PC-9 (cell line): ENCODE measurements at regions not wholly inside any gene's neighbourhood (a gene's known extent, or its start where the extent isn't known, plus 50 kb on each side); places are given as distances from the start of the nearest gene placed in this dataset.

Experiments used
- BruUV-seq: library from RNA; stranded (reverse); fragments of 400-500 nt; replicated peaks from 2 replicates; lab custom pipeline; 2021; lab: Mats Ljungman, UMichigan
- CTCF ChIA-PET: fragments of 300-600 bp; sonication (Branson Sonifier 250); formaldehyde crosslinking; loops from one replicate; lab custom pipeline; 2022; ENCODE audit warnings: antibody characterized with exemption; lab: Charles Lee
- POLR2A ChIA-PET: fragments of 300-600 bp; sonication (Branson Sonifier 250); formaldehyde crosslinking; loops from one replicate; lab custom pipeline; 2022; ENCODE audit warnings: antibody characterized with exemption; ENCODE audit not compliant: unreplicated experiment; lab: Charles Lee
- DNase-seq, 2 experiments: peaks; one replicate each; pipeline versions ENCODE4 v3.0.0 to v3.0.0-alpha.2; 2015 to 2022; ENCODE audit warnings: mixed read lengths in 1 of 2
- H2AFZ ChIP-seq: fragments of 200-600 bp; sonication (generic); 2 replicates; pipeline ENCODE4 v1.8.1; 2017; ENCODE audit warnings: antibody characterized with exemption
- H3F3A ChIP-seq: fragments of 200-600 bp; sonication (generic); 2 replicates; pipeline ENCODE4 v1.8.1; 2017; ENCODE audit warnings: antibody characterized with exemption, mild to moderate bottlenecking, low read depth; ENCODE audit not compliant: insufficient read depth
- H3K27ac ChIP-seq: fragments of 200-600 bp; sonication (generic); 2 replicates; pipeline ENCODE4 v1.6.1; 2016; ENCODE audit warnings: mixed run types
- H3K27me3 ChIP-seq: fragments of 200-600 bp; sonication (generic); 2 replicates; pipeline ENCODE4 v1.6.1; 2016; ENCODE audit warnings: low read depth, mixed run types; ENCODE audit not compliant: insufficient read depth
- H3K36me3 ChIP-seq: fragments of 200-600 bp; sonication (generic); 2 replicates; pipeline ENCODE4 v1.6.1; 2016; ENCODE audit warnings: low read depth, mixed run types
- H3K4me1 ChIP-seq: fragments of 200-600 bp; sonication (generic); replicated peaks from 2 replicates; pipeline ENCODE4 v1.6.1; 2016; ENCODE audit warnings: mixed run types; ENCODE audit not compliant: insufficient read depth
- H3K4me2 ChIP-seq: fragments of 200-600 bp; sonication (generic); 2 replicates; pipeline ENCODE4 v1.6.1; 2017; ENCODE audit warnings: mixed run types
- H3K4me3 ChIP-seq: fragments of 200-600 bp; sonication (generic); 2 replicates; pipeline ENCODE4 v1.6.1; 2016; ENCODE audit warnings: mixed run types
- H3K79me2 ChIP-seq: fragments of 200-600 bp; sonication (generic); 2 replicates; pipeline ENCODE4 v1.6.1; 2017; ENCODE audit warnings: low read depth, mixed run types
- H3K9me2 ChIP-seq: fragments of 200-600 bp; sonication (generic); 2 replicates; pipeline ENCODE4 v1.8.1; 2017; ENCODE audit warnings: mild to moderate bottlenecking; ENCODE audit not compliant: insufficient read depth
- H3K9me3 ChIP-seq: fragments of 200-600 bp; sonication (generic); 2 replicates; pipeline ENCODE4 v1.8.1; 2016; ENCODE audit warnings: low read depth; ENCODE audit not compliant: insufficient read depth
- H4K20me1 ChIP-seq: fragments of 200-600 bp; sonication (generic); 2 replicates; pipeline ENCODE4 v1.8.1; 2017; ENCODE audit not compliant: insufficient read depth
- EZH2 ChIP-seq: fragments of 200-600 bp; sonication (generic); IDR thresholded peaks from 2 replicates; pipeline ENCODE4 v1.8.0; 2017; ENCODE audit warnings: antibody characterized with exemption, low read depth
- intact Hi-C: fragments of 100-400 bp; cut with micrococcal nuclease; formaldehyde crosslinking; loops from one replicate; pipeline ENCODE4 v1.10.0; 2022; ENCODE audit not compliant: unreplicated experiment
- TF ChIP-seq, protein P1 (sequence below): fragments of 200-600 bp; sonication (generic); conservative IDR thresholded peaks from 2 replicates; pipeline ENCODE4 v1.6.1; 2017; ENCODE audit warnings: mixed run types, antibody characterized with exemption, mild to moderate bottlenecking, moderate library complexity

DNA sequence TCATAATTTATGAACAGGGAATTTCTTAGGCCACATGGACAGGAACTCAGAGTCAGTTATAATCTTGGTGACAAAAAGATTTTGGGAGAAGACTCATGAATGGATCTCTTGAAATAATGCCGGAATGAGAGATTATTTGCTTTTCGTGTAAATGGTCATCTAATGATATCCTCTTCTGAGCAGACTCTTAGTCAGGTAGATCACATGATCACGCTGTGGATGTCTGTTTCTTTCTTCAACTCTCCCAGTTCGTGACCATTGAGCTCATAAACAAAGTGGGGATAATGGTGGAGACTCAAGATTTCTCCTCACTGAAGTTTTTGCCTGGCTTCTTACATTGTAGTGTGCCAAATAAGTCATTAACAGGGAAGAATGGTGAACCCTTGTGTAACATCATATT, 133.1 kb upstream of the CBLB start:
- Histone ChIP-seq H3K27ac (no peak overlapping the region), H3K9me2 (no peaks in the 10 kb centered on the region), H3K36me3 (no peaks in the 10 kb centered on the region), H4K20me1 (no peaks in the 10 kb centered on the region), H2AFZ (no peak overlapping the region), H3K27me3 (no peaks in the 10 kb centered on the region), H3K4me3 (no peak overlapping the region), H3K9me3 (peaks cover 25% of the 10 kb centered on the region), H3K4me2 (no peak overlapping the region), H3F3A (peaks cover 20% of the 10 kb centered on the region), H3K4me1 (peaks cover 21% of the 10 kb centered on the region), H3K79me2 (no peaks in the 10 kb centered on the region)
- intact Hi-C loops = no loop called here
- ChIA-PET POLR2A (no interaction called here), CTCF (no interaction called here)
- no TSS peak for BruUV-seq
- DNase-seq = no peak
- TF ChIP-seq, protein P1, sequence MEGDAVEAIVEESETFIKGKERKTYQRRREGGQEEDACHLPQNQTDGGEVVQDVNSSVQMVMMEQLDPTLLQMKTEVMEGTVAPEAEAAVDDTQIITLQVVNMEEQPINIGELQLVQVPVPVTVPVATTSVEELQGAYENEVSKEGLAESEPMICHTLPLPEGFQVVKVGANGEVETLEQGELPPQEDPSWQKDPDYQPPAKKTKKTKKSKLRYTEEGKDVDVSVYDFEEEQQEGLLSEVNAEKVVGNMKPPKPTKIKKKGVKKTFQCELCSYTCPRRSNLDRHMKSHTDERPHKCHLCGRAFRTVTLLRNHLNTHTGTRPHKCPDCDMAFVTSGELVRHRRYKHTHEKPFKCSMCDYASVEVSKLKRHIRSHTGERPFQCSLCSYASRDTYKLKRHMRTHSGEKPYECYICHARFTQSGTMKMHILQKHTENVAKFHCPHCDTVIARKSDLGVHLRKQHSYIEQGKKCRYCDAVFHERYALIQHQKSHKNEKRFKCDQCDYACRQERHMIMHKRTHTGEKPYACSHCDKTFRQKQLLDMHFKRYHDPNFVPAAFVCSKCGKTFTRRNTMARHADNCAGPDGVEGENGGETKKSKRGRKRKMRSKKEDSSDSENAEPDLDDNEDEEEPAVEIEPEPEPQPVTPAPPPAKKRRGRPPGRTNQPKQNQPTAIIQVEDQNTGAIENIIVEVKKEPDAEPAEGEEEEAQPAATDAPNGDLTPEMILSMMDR = no peak
- no peak for TF ChIP-seq EZH2

DNA sequence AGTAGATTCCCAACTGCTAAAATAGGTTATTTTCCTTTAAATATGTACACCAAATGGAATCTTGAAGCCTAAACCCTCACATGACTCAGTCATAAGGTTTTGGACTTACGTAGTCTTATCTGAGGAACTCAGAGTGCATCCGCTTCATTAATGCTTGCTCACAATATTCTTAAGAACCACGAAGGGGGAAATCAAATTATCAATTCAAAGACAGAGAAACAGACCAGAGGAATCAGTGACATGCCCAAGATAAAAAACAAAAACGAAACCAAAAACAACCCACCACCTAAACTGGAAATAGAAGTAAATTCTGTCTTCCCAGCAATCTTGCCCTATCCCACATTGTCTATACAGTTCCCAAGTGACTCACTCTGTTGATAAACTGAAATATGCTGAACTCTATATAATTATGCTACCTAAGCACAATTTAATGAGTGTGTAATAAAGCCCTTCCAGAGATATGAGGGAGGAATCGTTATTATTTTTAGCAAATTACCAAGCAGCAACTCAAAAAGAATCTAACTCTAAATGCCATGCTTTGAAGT, 135.4 kb upstream of the CBLB start:
- H3K4me1 ChIP-seq = no peaks in the 10 kb centered on the region
- H3K36me3 ChIP-seq = no peaks in the 10 kb centered on the region
- H3K27ac ChIP-seq = no peak overlapping the region
- no peaks in the 10 kb centered on the region for H3F3A ChIP-seq
- H3K4me3 ChIP-seq = peak overlapping the region; percentile 8; the same call in 1 of the 2 replicates
- no peak for TF ChIP-seq EZH2
- TF ChIP-seq, protein P1 = no peak
- H3K9me2 ChIP-seq = no peaks in the 10 kb centered on the region
- no peak for DNase-seq
- peak overlapping the region; percentile 43 for H3K4me2 ChIP-seq
- peak overlapping the region; percentile 50; the same call in 1 of the 2 replicates for H2AFZ ChIP-seq
- intact Hi-C loops = no loop called here
- ChIA-PET POLR2A (no interaction called here), CTCF (no interaction called here)
- H3K9me3 ChIP-seq = peaks cover 13% of the 10 kb centered on the region
- H3K79me2 ChIP-seq = no peaks in the 10 kb centered on the region
- H4K20me1 ChIP-seq = no peaks in the 10 kb centered on the region
- no peaks in the 10 kb centered on the region for H3K27me3 ChIP-seq
- BruUV-seq = no TSS peak

DNA sequence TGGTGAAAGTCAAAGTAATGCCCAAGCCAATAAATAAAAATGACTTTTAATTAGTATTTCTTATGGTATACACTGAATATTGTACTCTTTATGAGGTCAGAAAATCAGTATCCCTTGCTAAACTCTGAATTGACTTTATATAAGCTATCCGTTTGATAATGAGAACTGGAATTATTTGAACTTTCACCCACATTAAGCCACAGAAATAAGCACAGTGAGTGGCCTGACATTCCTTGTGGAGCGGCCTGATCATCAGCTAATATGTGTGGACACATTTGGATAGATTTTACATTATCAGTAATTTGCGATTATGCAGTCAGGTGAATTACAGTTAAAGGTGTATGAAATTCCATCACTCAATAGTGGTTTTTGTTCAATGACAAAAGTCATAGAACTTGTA, 136.0 kb upstream of the CBLB start:
- Histone ChIP-seq H3F3A (no peaks in the 10 kb centered on the region), H3K27me3 (no peaks in the 10 kb centered on the region), H3K4me1 (no peaks in the 10 kb centered on the region), H3K27ac (no peak overlapping the region), H2AFZ (no peak overlapping the region), H3K36me3 (no peaks in the 10 kb centered on the region), H3K4me3 (no peak overlapping the region), H3K4me2 (no peak overlapping the region), H3K9me3 (peaks cover 11% of the 10 kb centered on the region), H3K79me2 (no peaks in the 10 kb centered on the region), H4K20me1 (no peaks in the 10 kb centered on the region), H3K9me2 (no peaks in the 10 kb centered on the region)
- intact Hi-C loops = no loop called here
- POLR2A ChIA-PET = interaction anchor here (0.5 kb wide), 1 partner anchor 299 kb away, joined by 4 read pairs; no protein-coding TSS in a partner anchor
- BruUV-seq = no TSS peak
- CTCF ChIA-PET = no interaction called here
- no peak for TF ChIP-seq EZH2
- TF ChIP-seq, protein P1 = no peak
- no peak for DNase-seq
